ENCODE measurements at regions not wholly inside any gene's neighbourhood (a gene's known extent, or its start where the extent isn't known, plus 50 kb on each side); places are given as distances from the start of the nearest gene placed in this dataset.

GRCh38 chr11:19433367-19433766 is 192.6 kb upstream of the E2F8 start:
- TF ChIP-seq CTCF (IDR thresholded peaks at IDR 0.05; ENCODE audit: low read depth, low read length, poor library complexity, severe bottlenecking) (no peak), EZH2phosphoT487 (IDR thresholded peaks at IDR 0.05; ENCODE audit: borderline replicate concordance, low read length) (no peak)
